Neural cell (in vitro differentiated cells): ENCODE measurements at regions not wholly inside any gene's neighbourhood (a gene's known extent, or its start where the extent isn't known, plus 50 kb on each side); places are given as distances from the start of the nearest gene placed in this dataset.

Source experiments
- H2AFZ ChIP-seq: fragments of 200-600, 300-800 bp; sonication (generic), shearing (Covaris generic); 2 replicates; pipeline ENCODE4 v1.6.0; 2014; ENCODE audit warnings: low read depth, mild to moderate bottlenecking, antibody characterized with exemption, low read length, moderate library complexity
- H3F3A ChIP-seq: fragments of 200-600 bp; shearing (Covaris generic); 2 replicates; pipeline ENCODE4 v1.6.1; 2016; ENCODE audit warnings: mild to moderate bottlenecking, moderate library complexity, mixed read lengths, antibody characterized with exemption, low read length; ENCODE audit not compliant: insufficient read depth, poor library complexity, severe bottlenecking
- H3K27ac ChIP-seq: fragments of 200-600, 300-800 bp; sonication (generic), shearing (Covaris generic); 2 replicates; pipeline ENCODE4 v1.5.1; 2014; ENCODE audit warnings: mild to moderate bottlenecking, low read length, moderate library complexity
- H3K27me3 ChIP-seq: fragments of 300-800, 200-600 bp; sonication (generic), shearing (Covaris generic); 2 replicates; pipeline ENCODE4 v1.6.0; 2014; ENCODE audit warnings: mild to moderate bottlenecking, low read depth, low read length, moderate library complexity; ENCODE audit not compliant: insufficient read depth
- H3K36me3 ChIP-seq: fragments of 300-800, 200-600 bp; sonication (generic), shearing (Covaris generic); 2 replicates; pipeline ENCODE4 v1.5.1; 2014; ENCODE audit warnings: mild to moderate bottlenecking, antibody characterized with exemption, low read length, moderate library complexity; ENCODE audit not compliant: insufficient read depth
- H3K4me2 ChIP-seq: fragments of 300-800, 200-600 bp; sonication (generic), shearing (Covaris generic); 2 replicates; pipeline ENCODE4 v1.6.0; 2014; ENCODE audit warnings: mild to moderate bottlenecking, low read length
- H3K4me3 ChIP-seq: fragments of 300-800, 200-600 bp; sonication (generic), shearing (Covaris generic); 2 replicates; pipeline ENCODE4 v1.5.1; 2014; ENCODE audit warnings: mild to moderate bottlenecking, low read length, moderate library complexity
- H3K79me2 ChIP-seq: fragments of 200-600 bp; shearing (Covaris generic); replicated peaks from 2 replicates; pipeline ENCODE4 v1.6.0; 2014; ENCODE audit warnings: mild to moderate bottlenecking, low read length, moderate library complexity; ENCODE audit not compliant: insufficient read depth
- H3K9ac ChIP-seq: fragments of 300-800, 200-600 bp; sonication (generic), shearing (Covaris generic); 2 replicates; pipeline ENCODE4 v1.6.1; 2016; ENCODE audit warnings: mild to moderate bottlenecking, low read length, mixed read lengths
- H3K9me2 ChIP-seq: fragments of 200-600 bp; shearing (Covaris generic); 2 replicates; pipeline ENCODE4 v1.6.1; 2016; ENCODE audit warnings: mild to moderate bottlenecking, low read length, mixed read lengths; ENCODE audit not compliant: insufficient read depth
- H3K9me3 ChIP-seq: fragments of 200-600, 300-800 bp; sonication (generic), shearing (Covaris generic); 2 replicates; pipeline ENCODE4 v1.6.1; 2016; ENCODE audit warnings: mild to moderate bottlenecking, mixed run types, low read length, moderate library complexity, mixed read lengths
- H4K20me1 ChIP-seq: fragments of 200-600 bp; shearing (Covaris generic); 2 replicates; pipeline ENCODE4 v1.6.1; 2016; ENCODE audit warnings: mild to moderate bottlenecking, mixed run types; ENCODE audit not compliant: insufficient read depth
- CTCF ChIP-seq: fragments of 450-650 bp; IDR thresholded peaks from 2 replicates; pipeline ENCODE4 v1.5.1; 2014; ENCODE audit warnings: antibody characterized with exemption, mild to moderate bottlenecking, moderate library complexity; ENCODE audit not compliant: poor library complexity, severe bottlenecking
- EP300 ChIP-seq: fragments of 450-650 bp; conservative IDR thresholded peaks from 2 replicates; pipeline ENCODE4 v1.6.1; 2014; ENCODE audit warnings: antibody characterized with exemption, mild to moderate bottlenecking, moderate library complexity; ENCODE audit not compliant: poor library complexity, severe bottlenecking
- EZH2 ChIP-seq: fragments of 200-600, 300-800 bp; shearing (Covaris generic), sonication (generic); IDR thresholded peaks from 2 replicates; pipeline ENCODE4 v1.6.1; 2014; ENCODE audit warnings: antibody characterized with exemption, low read length, borderline replicate concordance, mild to moderate bottlenecking; ENCODE audit not compliant: insufficient read depth, poor library complexity, severe bottlenecking
- MXI1 ChIP-seq: fragments of 450-650 bp; conservative IDR thresholded peaks from 2 replicates; pipeline ENCODE4 v1.6.1; 2014; ENCODE audit warnings: antibody characterized with exemption, mild to moderate bottlenecking; ENCODE audit not compliant: poor library complexity, severe bottlenecking
- POLR2AphosphoS5 ChIP-seq: IDR thresholded peaks from 2 replicates; pipeline ENCODE4 v1.6.1; 2012
- RAD21 ChIP-seq: fragments of 450-650 bp; conservative IDR thresholded peaks from 2 replicates; pipeline ENCODE4 v1.6.1; 2014; ENCODE audit warnings: antibody characterized with exemption, mild to moderate bottlenecking, moderate library complexity
- REST ChIP-seq: IDR thresholded peaks from 2 replicates; pipeline ENCODE4 v1.6.1; 2012; ENCODE audit warnings: borderline replicate concordance
- SMC3 ChIP-seq: fragments of 450-650 bp; conservative IDR thresholded peaks from 2 replicates; pipeline ENCODE4 v1.6.1; 2014; ENCODE audit warnings: antibody characterized with exemption, mild to moderate bottlenecking, moderate library complexity; ENCODE audit not compliant: poor library complexity
- TAF1 ChIP-seq: IDR thresholded peaks from 2 replicates; pipeline ENCODE4 v1.6.1; 2012; ENCODE audit warnings: low read depth

- H3K27ac ChIP-seq, result no peak overlapping the region
- no peak overlapping the region for H3K4me2 ChIP-seq
- no peak overlapping the region for H3K4me3 ChIP-seq
- H3F3A ChIP-seq, result no peaks in the 10 kb centered on the region
- H3K9ac ChIP-seq, result no peak overlapping the region
- no peaks in the 10 kb centered on the region for H4K20me1 ChIP-seq
- H3K9me2 ChIP-seq, result no peaks in the 10 kb centered on the region
- no peaks in the 10 kb centered on the region for H3K9me3 ChIP-seq
- no peak for TF ChIP-seq CTCF
- no peaks in the 10 kb centered on the region for H3K27me3 ChIP-seq
- H2AFZ ChIP-seq, result no peak overlapping the region
- H3K36me3 ChIP-seq, result no peaks in the 10 kb centered on the region
- no peaks in the 10 kb centered on the region for H3K79me2 ChIP-seq
Observed at GRCh38 chr1:196056966-196057365, 551.3 kb downstream of the KCNT2 start.

- H3K4me3 ChIP-seq, result no peak overlapping the region
- no peak overlapping the region for H3K4me2 ChIP-seq
- no peaks in the 10 kb centered on the region for H3K27me3 ChIP-seq
- H3K9me3 ChIP-seq, result no peaks in the 10 kb centered on the region
- no peaks in the 10 kb centered on the region for H3K79me2 ChIP-seq
- no peak overlapping the region for H2AFZ ChIP-seq
- TF ChIP-seq SMC3, result no peak
- TF ChIP-seq EZH2, result no peak
- no peak for TF ChIP-seq TAF1
- no peak for TF ChIP-seq REST
- no peak for TF ChIP-seq MXI1
- TF ChIP-seq CTCF, result no peak
- no peak for TF ChIP-seq RAD21
- TF ChIP-seq POLR2AphosphoS5, result no peak
- no peak for TF ChIP-seq EP300
- H3K36me3 ChIP-seq, result no peaks in the 10 kb centered on the region
- H3K9me2 ChIP-seq, result no peaks in the 10 kb centered on the region
- no peaks in the 10 kb centered on the region for H3F3A ChIP-seq
- H3K27ac ChIP-seq, result no peak overlapping the region
- H3K9ac ChIP-seq, result no peak overlapping the region
- no peaks in the 10 kb centered on the region for H4K20me1 ChIP-seq
Observed at GRCh38 chr1:196049407-196049806, 558.8 kb downstream of the KCNT2 start.
